ENCODE measurements at regions not wholly inside any gene's neighbourhood (a gene's known extent, or its start where the extent isn't known, plus 50 kb on each side); places are given as distances from the start of the nearest gene placed in this dataset.

DNA sequence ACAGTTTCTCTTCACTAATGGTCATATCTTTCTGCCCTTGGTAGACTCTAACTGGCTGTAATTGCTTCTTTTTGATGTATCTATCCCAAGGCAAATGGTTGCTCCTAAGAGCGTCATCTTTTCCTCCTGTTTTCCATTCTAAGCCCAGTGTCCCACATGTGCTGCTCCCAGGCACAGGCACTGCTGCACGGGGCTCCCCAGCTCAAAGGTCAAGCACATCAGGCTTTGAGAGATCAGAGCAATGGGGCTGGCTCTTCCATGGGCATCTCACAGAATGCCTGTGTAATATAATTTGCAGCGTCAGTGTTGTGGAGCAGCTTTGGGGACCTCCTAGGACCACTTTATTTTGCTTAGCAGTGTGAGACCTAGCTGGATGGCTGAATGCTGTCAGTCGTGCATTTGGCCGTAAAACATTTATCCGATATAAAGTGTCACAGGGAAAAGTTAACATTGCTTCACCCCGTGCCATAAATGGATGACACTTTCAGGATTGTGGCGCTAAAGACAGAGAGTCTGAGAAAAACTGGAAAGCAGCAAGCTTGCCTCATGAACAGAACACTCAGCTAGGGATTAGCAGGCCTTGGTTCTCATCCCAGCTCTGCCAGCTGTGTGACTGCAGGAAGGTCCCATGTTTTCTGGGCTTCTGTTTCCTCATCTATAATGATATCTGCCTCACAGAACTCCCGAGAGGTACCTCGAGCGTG is 277.5 kb upstream of the TBL1XR1 start:
- ATAC-seq (ENCODE audit: low read depth) = no peak
- no peak overlapping the region for H3K9ac ChIP-seq (ENCODE audit: low read length)
- POLR2A ChIA-PET = no interaction called here
- DNase-seq = no peak
- H3K9me3 ChIP-seq (ENCODE audit: control extremely low read depth in 1 of 3, control insufficient read depth in 2 of 3, insufficient read depth in 1 of 3, low read length in 2 of 3) = no peaks in the 10 kb centered on the region
- H3K79me2 ChIP-seq (ENCODE audit: control insufficient read depth, insufficient read depth, low read length) = no peaks in the 10 kb centered on the region
- no peak overlapping the region for H3K4me3 ChIP-seq (ENCODE audit: control extremely low read depth in 1 of 5, extremely low read depth in 1 of 5, insufficient read depth in 1 of 5, low read depth in 2 of 5, low read length in 4 of 5)
- no peak overlapping the region for H3K27ac Mint-ChIP-seq
- intact Hi-C loops (cut with micrococcal nuclease) = no loop called here
- H3K4me1 Mint-ChIP-seq = no peaks in the 10 kb centered on the region
- H3K9me3 Mint-ChIP-seq (ENCODE audit: insufficient read depth) = no peaks in the 10 kb centered on the region
- 99% methylated on average over 11 of the region's 11 CpGs for WGBS (ENCODE audit: insufficient coverage)
- no peak overlapping the region for H3K4me2 ChIP-seq (replicated peaks; ENCODE audit: low read depth, low read length, poor library complexity, severe bottlenecking)
- no peaks in the 10 kb centered on the region for H3K27me3 ChIP-seq (replicated peaks in 1 of 4; ENCODE audit: control extremely low read depth in 1 of 4, control insufficient read depth in 3 of 4, insufficient read depth in 4 of 4, low read length in 3 of 4)
- TF ChIP-seq, protein P1, sequence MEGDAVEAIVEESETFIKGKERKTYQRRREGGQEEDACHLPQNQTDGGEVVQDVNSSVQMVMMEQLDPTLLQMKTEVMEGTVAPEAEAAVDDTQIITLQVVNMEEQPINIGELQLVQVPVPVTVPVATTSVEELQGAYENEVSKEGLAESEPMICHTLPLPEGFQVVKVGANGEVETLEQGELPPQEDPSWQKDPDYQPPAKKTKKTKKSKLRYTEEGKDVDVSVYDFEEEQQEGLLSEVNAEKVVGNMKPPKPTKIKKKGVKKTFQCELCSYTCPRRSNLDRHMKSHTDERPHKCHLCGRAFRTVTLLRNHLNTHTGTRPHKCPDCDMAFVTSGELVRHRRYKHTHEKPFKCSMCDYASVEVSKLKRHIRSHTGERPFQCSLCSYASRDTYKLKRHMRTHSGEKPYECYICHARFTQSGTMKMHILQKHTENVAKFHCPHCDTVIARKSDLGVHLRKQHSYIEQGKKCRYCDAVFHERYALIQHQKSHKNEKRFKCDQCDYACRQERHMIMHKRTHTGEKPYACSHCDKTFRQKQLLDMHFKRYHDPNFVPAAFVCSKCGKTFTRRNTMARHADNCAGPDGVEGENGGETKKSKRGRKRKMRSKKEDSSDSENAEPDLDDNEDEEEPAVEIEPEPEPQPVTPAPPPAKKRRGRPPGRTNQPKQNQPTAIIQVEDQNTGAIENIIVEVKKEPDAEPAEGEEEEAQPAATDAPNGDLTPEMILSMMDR (IDR thresholded peaks at IDR 0.05) = no peak
- TF ChIP-seq EZH2 (IDR thresholded peaks at IDR 0.05; ENCODE audit: borderline replicate concordance, insufficient read depth, low read depth, low read length, poor library complexity, severe bottlenecking) = no peak
- no peaks in the 10 kb centered on the region for H3K36me3 ChIP-seq (replicated peaks in 1 of 2; ENCODE audit: control extremely low read depth in 1 of 2, control insufficient read depth in 1 of 2, extremely low read depth in 1 of 2, insufficient read depth in 2 of 2, low read length in 1 of 2)
- H3K4me3 Mint-ChIP-seq = no peak overlapping the region
- no peaks in the 10 kb centered on the region for H3K4me1 ChIP-seq (ENCODE audit: control insufficient read depth in 2 of 2, insufficient read depth in 2 of 2, low read length in 2 of 2)
- no peak overlapping the region for H3K27ac ChIP-seq (ENCODE audit: low read length in 2 of 2)
- H3K27me3 Mint-ChIP-seq = no peaks in the 10 kb centered on the region
- H4K20me1 ChIP-seq (ENCODE audit: control insufficient read depth, insufficient read depth, low read length, poor library complexity, severe bottlenecking) = no peaks in the 10 kb centered on the region
- H2AFZ ChIP-seq (ENCODE audit: insufficient read depth, low read depth, low read length, poor library complexity, severe bottlenecking) = no peak overlapping the region
- CTCF ChIA-PET = no interaction called here

DNA sequence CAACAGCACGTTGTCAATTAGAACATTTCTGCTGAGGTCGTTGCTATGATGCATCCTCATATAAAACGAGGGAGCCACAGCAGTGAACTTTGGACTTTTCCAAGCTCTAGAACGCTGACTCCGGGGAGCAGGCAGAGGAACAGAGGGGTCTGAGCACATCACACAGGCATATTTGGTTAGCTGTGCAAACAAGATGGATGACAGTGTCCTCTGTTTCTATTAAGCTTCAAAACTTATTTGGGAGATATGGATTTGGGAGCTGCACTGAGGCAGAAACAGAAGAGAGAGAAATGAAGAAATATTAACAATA is 278.0 kb upstream of the TBL1XR1 start:
- WGBS (ENCODE audit: insufficient coverage) = 94% methylated on average over 5 of the region's 5 CpGs
- Histone ChIP-seq H3K79me2 (ENCODE audit: control insufficient read depth, insufficient read depth, low read length) (no peaks in the 10 kb centered on the region), H4K20me1 (ENCODE audit: control insufficient read depth, insufficient read depth, low read length, poor library complexity, severe bottlenecking) (no peaks in the 10 kb centered on the region), H3K27me3 (replicated peaks in 1 of 4; ENCODE audit: control extremely low read depth in 1 of 4, control insufficient read depth in 3 of 4, insufficient read depth in 4 of 4, low read length in 3 of 4) (no peaks in the 10 kb centered on the region), H3K4me1 (ENCODE audit: control insufficient read depth in 2 of 2, insufficient read depth in 2 of 2, low read length in 2 of 2) (no peaks in the 10 kb centered on the region), H3K4me3 (ENCODE audit: control extremely low read depth in 1 of 5, extremely low read depth in 1 of 5, insufficient read depth in 1 of 5, low read depth in 2 of 5, low read length in 4 of 5) (no peak overlapping the region), H3K36me3 (replicated peaks in 1 of 2; ENCODE audit: control extremely low read depth in 1 of 2, control insufficient read depth in 1 of 2, extremely low read depth in 1 of 2, insufficient read depth in 2 of 2, low read length in 1 of 2) (no peaks in the 10 kb centered on the region), H3K9me3 (ENCODE audit: control extremely low read depth in 1 of 3, control insufficient read depth in 2 of 3, insufficient read depth in 1 of 3, low read length in 2 of 3) (no peaks in the 10 kb centered on the region), H3K27ac (ENCODE audit: low read length in 2 of 2) (no peak overlapping the region), H2AFZ (ENCODE audit: insufficient read depth, low read depth, low read length, poor library complexity, severe bottlenecking) (no peak overlapping the region), H3K9ac (ENCODE audit: low read length) (no peak overlapping the region), H3K4me2 (replicated peaks; ENCODE audit: low read depth, low read length, poor library complexity, severe bottlenecking) (no peak overlapping the region)
- Mint-ChIP-seq H3K9me3 (ENCODE audit: insufficient read depth) (no peaks in the 10 kb centered on the region), H3K4me3 (no peak overlapping the region), H3K27me3 (no peaks in the 10 kb centered on the region), H3K27ac (no peak overlapping the region), H3K4me1 (no peaks in the 10 kb centered on the region)
- no peak for TF ChIP-seq EZH2 (IDR thresholded peaks at IDR 0.05; ENCODE audit: borderline replicate concordance, insufficient read depth, low read depth, low read length, poor library complexity, severe bottlenecking)
- TF ChIP-seq, protein P1 (IDR thresholded peaks at IDR 0.05) = no peak
- POLR2A ChIA-PET = no interaction called here
- intact Hi-C loops (cut with micrococcal nuclease) = no loop called here
- DNase-seq (no peak), ATAC-seq (ENCODE audit: low read depth) (no peak)
- CTCF ChIA-PET = no interaction called here
